OCI-M2 (cell line): ENCODE measurements at regions not wholly inside any gene's neighbourhood (a gene's known extent, or its start where the extent isn't known, plus 50 kb on each side); places are given as distances from the start of the nearest gene placed in this dataset.

Source experiments
- DNase-seq: peaks from one replicate; lab custom pipeline; 2025; ENCODE audit not compliant: unreplicated experiment; lab: John Stamatoyannopoulos, UW

DNA sequence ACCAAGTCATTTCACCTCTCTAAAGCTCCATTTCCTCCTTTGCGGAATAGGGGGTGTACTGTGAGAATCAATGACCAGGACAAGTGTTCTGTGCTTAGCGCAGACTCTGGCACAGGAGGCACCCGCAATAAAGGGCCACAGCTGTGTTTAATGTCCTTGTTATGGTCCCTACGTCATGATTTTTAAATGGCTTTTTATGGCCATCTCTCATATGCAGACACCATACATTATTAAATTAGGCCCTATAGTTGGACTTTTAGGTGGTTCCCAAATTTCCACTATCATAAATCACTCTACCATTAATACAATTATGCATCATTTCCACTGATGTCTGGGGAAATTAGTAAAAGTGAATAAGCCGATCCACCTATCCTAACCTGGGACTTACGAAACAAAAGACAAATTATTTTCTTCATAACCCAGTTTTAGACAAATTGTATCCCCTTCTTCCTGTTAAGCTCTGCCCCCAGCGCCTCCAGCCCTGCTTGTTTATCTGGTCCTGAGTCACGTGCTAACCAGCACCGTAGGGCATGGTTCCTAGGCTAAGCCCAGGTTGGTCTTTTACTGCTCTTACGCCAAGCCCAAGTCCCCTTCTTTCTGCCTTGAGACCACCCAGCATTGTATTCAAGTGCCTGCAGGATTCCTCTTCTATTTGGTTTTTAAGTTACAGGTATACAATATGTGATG lies 278.3 kb downstream of the SHQ1 start:
- DNase-seq, result no peak

DNA sequence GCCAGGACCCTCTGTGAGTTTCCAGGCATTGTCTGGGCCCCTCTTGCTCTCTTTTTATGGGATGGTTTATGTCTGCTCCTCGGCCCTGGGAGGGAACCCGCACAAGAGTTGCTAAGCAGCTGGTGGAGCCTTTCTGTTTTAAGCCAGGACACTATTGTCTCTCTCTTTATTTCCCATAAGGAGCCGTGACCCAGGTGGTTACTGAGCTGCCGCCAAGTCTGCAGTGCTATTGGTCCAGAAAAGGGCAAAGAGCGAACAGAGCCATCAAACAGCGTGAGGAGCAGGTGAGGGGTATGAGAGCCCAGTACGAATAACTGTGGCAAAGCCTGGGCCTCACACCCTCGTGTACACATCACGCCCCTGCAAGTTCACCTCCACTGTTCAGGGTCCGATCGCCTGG lies 280.2 kb downstream of the SHQ1 start:
- DNase-seq, result no peak

- no peak for DNase-seq
These were observed 280.8 kb downstream of the SHQ1 start for GRCh38 chr3:72567474-72567873.

GRCh38 chr3:72565593-72565992 lies 282.7 kb downstream of the SHQ1 start:
- no peak for DNase-seq

DNA sequence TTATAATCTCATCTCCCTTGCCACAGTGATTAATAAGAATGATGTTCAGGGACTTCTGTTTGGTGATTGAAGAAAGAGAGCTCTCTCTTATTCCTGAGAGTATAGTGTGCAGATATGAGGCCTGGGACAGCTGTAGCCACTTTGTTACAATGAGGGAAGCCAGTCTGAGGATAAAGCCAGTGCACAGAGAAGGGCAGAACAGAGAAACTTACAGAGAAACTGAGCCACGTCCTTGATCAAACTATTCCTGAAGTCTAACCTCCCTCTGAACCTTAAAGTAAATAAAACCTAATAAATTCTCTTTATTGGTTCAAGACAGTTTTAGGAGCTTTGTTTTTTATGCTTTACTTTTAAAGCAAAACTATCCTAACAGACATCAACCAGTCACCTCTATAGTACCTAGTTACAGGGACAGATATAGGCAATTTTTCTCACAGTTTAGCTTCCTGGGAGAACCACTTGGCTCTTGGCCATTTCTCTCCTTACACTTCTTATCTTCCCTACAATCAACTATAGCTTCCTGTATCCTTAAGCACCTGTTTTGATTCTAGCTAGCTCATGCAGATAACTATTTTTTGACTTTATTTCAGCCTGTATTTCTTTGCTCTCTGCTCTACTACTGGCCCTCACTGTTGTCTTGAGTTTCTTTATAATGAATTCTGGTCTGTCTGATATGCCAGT lies 284.4 kb downstream of the SHQ1 start:
- DNase-seq, result no peak

- no peak for DNase-seq
These were observed 287.2 kb downstream of the SHQ1 start for GRCh38 chr3:72560846-72561675.

GRCh38 chr3:72559385-72559784 lies 288.9 kb downstream of the SHQ1 start:
- no peak for DNase-seq

GRCh38 chr3:72558001-72558400 lies 290.2 kb downstream of the SHQ1 start:
- no peak for DNase-seq

DNA sequence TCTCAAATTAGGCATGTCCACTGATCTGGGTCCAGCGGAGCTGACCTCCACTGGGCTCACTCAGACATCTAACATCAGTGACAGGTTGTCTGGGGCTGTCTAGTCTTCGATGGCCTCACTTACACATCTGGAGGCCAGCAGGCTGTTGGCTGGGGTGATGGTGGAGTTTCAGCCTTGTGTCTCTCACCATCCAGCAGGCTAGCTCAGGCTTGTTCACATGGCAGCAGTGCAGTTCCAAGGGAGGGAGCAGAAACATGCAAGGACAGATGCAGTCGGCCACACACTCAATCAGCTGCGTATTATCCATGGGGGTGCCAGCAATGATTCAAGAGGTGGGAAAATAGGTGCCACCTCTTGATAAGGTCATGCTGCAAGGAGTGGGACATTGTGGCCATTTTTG lies 292.5 kb downstream of the SHQ1 start:
- DNase-seq, result no peak

- no peak for DNase-seq
These were observed 293.6 kb downstream of the SHQ1 start for GRCh38 chr3:72554689-72555088.

- DNase-seq, result no peak
These were observed 294.9 kb downstream of the SHQ1 start for GRCh38 chr3:72553298-72553697.

DNA sequence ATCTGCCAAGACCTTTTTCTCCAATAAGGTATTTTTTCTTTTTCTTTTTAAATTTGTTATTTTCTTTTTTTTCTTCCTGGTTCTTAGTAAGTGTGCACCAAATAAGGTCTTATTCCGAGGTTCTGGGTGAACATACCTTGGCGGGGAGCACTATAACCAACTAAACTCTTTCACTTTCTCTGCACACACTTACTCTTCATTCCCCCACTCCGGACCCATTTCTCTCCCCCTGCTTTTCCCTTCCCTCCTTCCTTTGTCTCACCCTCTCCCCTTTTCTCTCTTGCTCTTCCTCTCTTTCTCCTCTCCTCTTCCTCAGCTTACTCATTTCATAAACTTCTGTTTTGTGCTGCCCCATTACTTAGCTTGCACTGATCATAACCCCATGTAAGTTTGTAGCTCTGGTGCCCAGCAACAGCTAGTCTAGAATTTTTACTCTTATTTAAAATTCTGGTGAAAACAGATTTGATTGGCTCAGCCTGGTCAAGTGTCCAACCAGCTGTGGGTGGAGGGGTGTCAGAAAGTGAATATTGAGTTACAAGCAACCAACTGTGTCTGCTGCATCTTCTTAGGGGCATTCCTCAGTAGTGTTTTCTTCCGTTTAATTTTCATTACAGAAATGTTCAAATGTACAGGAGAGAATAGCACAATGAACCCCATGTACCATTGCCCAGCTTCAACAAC lies 297.5 kb downstream of the SHQ1 start:
- DNase-seq, result no peak

- DNase-seq, result no peak
These were observed 298.3 kb downstream of the SHQ1 start for GRCh38 chr3:72549761-72550581.

- no peak for DNase-seq
These were observed 299.3 kb downstream of the SHQ1 start for GRCh38 chr3:72548981-72549380.

DNA sequence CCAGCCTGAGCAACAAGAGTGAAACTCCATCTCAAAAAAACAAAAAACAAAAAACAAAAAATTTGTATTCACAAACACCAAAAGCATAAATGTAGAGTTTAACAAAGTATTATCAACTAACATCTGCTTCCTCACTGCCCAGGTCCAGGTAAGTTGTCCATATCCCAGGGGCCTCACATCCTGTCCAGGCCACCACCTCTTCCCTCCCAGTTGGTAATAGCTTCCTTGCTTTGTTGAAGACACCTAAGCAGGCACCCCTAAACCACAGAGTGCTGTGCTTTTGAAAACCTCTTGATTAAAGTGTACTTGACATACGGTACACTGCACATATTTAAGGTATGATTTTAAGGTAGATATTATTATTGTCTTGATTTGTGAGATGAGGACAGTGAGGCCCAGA lies 299.8 kb downstream of the SHQ1 start:
- DNase-seq, result no peak

DNA sequence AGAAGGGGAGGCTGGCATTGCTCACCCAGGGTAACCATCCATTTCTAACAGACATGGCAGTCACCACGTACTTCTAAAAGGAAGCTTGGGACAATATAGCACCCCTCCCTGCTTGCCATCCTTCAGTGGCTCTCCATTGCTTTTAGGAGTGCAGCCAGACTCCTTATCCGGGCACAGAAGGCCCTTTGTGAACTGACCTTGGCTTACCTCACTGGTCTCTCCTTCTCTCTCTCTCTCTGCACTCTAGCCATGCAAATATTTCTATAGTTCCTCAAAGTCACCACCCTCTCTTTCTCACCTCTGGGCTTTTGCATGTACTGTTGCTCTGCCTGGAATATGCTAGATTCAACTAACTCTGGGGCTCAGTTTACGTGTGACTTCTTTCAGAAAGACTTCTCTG lies 301.1 kb downstream of the SHQ1 start:
- no peak for DNase-seq

- no peak for DNase-seq
These were observed 304.0 kb downstream of the SHQ1 start for GRCh38 chr3:72544239-72544638.

DNA sequence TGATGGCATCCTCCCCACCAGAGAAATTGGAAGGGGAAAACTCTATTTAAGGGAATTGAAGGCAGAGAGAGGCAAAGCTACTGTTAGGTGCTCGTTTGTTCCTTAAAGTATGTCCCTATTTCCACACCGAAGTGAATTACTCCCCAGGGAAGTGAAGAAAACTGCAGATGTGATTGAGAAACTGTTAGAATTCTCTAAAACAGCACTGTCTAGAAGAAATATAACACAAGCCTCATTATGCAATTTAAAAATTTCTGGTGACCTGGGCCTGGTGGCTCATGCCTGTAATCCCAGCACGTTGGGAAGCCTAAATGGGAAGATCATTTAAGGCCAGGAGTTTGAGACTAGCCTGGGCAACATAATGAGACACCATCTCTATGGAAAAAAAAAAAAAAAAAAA lies 305.0 kb downstream of the SHQ1 start:
- no peak for DNase-seq

- no peak for DNase-seq
These were observed 305.5 kb downstream of the SHQ1 start for GRCh38 chr3:72542781-72543180.

DNA sequence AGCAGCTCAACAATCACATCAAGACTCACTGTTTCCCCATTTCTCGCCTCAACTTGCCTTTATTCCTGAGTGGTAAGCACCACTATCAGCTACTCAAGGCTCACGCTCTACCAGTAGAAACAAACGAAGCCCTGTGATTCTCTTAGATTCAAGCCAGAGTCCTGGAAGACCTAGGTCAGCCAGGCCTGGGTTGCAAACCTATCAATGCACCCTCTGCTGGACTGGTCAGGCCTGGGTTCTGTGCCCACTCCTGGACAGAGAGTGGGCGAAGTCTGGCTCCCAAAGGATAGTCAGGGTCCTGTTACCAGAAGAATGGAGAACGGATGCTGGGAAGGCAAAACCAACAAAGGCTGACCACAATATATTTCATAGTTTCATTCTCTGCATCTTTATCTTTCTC lies 308.4 kb downstream of the SHQ1 start:
- no peak for DNase-seq
